ENCODE measurements at regions not wholly inside any gene's neighbourhood (a gene's known extent, or its start where the extent isn't known, plus 50 kb on each side); places are given as distances from the start of the nearest gene placed in this dataset.

DNA sequence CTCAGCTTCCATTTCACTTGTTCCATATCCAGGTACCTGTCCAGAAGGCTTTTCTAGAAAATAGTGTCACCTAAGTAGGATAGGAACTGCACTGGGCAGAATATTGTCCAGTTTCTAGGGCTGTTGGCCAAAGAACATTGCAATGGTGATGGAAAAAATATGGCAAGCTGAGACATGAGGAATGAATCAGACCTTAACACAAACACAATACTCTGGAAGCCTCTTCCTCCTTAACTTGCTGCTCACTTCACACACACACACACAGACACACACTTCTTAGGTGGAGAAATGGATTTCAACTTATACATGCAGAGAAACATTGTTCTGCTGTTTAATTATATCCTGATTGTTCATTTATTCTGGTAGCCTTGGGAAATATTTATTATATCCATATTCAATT, 203.0 kb upstream of the RGS17 start:
- TF ChIP-seq, protein P1, sequence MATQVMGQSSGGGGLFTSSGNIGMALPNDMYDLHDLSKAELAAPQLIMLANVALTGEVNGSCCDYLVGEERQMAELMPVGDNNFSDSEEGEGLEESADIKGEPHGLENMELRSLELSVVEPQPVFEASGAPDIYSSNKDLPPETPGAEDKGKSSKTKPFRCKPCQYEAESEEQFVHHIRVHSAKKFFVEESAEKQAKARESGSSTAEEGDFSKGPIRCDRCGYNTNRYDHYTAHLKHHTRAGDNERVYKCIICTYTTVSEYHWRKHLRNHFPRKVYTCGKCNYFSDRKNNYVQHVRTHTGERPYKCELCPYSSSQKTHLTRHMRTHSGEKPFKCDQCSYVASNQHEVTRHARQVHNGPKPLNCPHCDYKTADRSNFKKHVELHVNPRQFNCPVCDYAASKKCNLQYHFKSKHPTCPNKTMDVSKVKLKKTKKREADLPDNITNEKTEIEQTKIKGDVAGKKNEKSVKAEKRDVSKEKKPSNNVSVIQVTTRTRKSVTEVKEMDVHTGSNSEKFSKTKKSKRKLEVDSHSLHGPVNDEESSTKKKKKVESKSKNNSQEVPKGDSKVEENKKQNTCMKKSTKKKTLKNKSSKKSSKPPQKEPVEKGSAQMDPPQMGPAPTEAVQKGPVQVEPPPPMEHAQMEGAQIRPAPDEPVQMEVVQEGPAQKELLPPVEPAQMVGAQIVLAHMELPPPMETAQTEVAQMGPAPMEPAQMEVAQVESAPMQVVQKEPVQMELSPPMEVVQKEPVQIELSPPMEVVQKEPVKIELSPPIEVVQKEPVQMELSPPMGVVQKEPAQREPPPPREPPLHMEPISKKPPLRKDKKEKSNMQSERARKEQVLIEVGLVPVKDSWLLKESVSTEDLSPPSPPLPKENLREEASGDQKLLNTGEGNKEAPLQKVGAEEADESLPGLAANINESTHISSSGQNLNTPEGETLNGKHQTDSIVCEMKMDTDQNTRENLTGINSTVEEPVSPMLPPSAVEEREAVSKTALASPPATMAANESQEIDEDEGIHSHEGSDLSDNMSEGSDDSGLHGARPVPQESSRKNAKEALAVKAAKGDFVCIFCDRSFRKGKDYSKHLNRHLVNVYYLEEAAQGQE (IDR thresholded peaks at IDR 0.05; ENCODE audit: insufficient read depth in 1 of 2, low read depth in 2 of 2, low read length in 2 of 2), result no peak
- TF ChIP-seq SIN3A (IDR thresholded peaks at IDR 0.05; ENCODE audit: borderline replicate concordance, insufficient read depth, low read length) (no peak), POLR2AphosphoS5 (IDR thresholded peaks at IDR 0.05; ENCODE audit: low read depth, low read length) (no peak), TAF1 (IDR thresholded peaks at IDR 0.05; ENCODE audit: borderline replicate concordance, insufficient read depth, low read length) (no peak), FOXP2 (optimal IDR thresholded peaks at IDR 0.05; ENCODE audit: borderline replicate concordance, extremely low read depth, extremely low read length, insufficient read depth) (no peak)

Measured in PFSK-1 (cell line).